HepG2 (cell line): ENCODE measurements at regions not wholly inside any gene's neighbourhood (a gene's known extent, or its start where the extent isn't known, plus 50 kb on each side); places are given as distances from the start of the nearest gene placed in this dataset.

Experiments
- IRF2 ChIP-seq: IDR thresholded peaks from 2 replicates; pipeline ENCODE4 v1.6.1; 2018; ENCODE audit warnings: missing genetic modification reagents, missing compliant biosample characterization
- ZNF567 ChIP-seq: sonication (generic); formaldehyde crosslinking; IDR thresholded peaks from 2 replicates; pipeline ENCODE4 v1.8.1; 2023; ENCODE audit warnings: mild to moderate bottlenecking, missing genetic modification reagents, borderline replicate concordance
- TF ChIP-seq, protein P1 (sequence below): sonication (generic); formaldehyde crosslinking; IDR thresholded peaks from 2 replicates; pipeline ENCODE4 v1.8.1; 2023; ENCODE audit warnings: mild to moderate bottlenecking, missing genetic modification reagents, borderline replicate concordance

- TF ChIP-seq ZNF567 (no peak), IRF2 (CRISPR knock-in tag) (no peak)
- TF ChIP-seq, protein P1, sequence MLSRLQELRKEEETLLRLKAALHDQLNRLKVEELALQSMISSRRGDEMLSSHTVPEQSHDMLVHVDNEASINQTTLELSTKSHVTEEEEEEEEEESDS, result no peak
These were observed 877.0 kb downstream of the EFNB2 start for GRCh38 chr13:105658431-105658830.
